ENCODE measurements at regions not wholly inside any gene's neighbourhood (a gene's known extent, or its start where the extent isn't known, plus 50 kb on each side); places are given as distances from the start of the nearest gene placed in this dataset.
"Not testable (repeated sequence)": the region's sequence is repeated elsewhere in the genome, so short reads cannot be mapped to it uniquely, and the experiment has no call there.

DNA sequence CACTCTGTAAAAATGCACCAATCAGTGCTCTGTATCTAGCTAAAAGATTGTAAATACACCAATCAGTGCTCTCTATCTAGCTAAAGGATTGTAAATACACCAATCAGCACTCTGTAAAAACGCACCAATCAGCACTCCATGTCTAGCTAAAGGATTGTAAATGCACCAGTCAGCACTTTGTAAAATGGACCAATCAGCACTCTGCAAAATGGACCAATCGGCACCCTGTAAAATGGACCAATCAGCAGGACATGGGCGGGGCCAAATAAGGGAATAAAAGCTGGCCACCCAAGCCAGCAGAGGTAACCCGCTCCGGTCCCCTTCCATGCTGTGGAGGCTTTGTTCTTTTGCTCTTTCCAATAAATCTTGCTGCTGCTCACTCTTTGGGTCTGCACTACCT lies 140.7 kb downstream of the ELOVL4 start:
- TF ChIP-seq TAF1 (IDR thresholded peaks at IDR 0.05; ENCODE audit: low read depth, low read length); POLR2AphosphoS5 (IDR thresholded peaks at IDR 0.05; ENCODE audit: low read depth, low read length); POLR2A (IDR thresholded peaks at IDR 0.05; ENCODE audit: low read depth, low read length); PAX5 (IDR thresholded peaks at IDR 0.05; ENCODE audit: insufficient read depth, low read length, severe bottlenecking); POU2F2 (IDR thresholded peaks at IDR 0.05; ENCODE audit: low read depth, low read length): not testable (repeated sequence)
